Right lobe of liver (tissue), 4 donors: ENCODE measurements at regions not wholly inside any gene's neighbourhood (a gene's known extent, or its start where the extent isn't known, plus 50 kb on each side); places are given as distances from the start of the nearest gene placed in this dataset.

Experiments used
- CTCF ChIP-seq, 4 donors: fragments of 200-600 bp in 3 of 4; fragments of 450-650 bp in 1 of 4; IDR thresholded peaks; one replicate each; pipeline versions ENCODE4 v1.5.1 to v1.8.0; 2016 to 2022; ENCODE audit warnings: antibody characterized with exemption in 4 of 4, mild to moderate bottlenecking in 2 of 4
- POLR2A ChIP-seq: fragments of 450-650 bp; IDR thresholded peaks from one replicate; pipeline ENCODE4 v1.6.1; 2017; ENCODE audit warnings: antibody characterized with exemption, mild to moderate bottlenecking
- donor health status: DM: no; HTN: no; CAD: no.
- donor health status: DM: no; HTN: no; CAD: no.
- donor health status: DM: no; HTN: yes; CAD: no.

- TF ChIP-seq POLR2A (no peak), CTCF (IDR thresholded peaks at IDR 0.05) (no peak)
Measured at GRCh38 chr6:139708337-139709199, 334.1 kb upstream of the CITED2 start.
